ENCODE measurements at regions not wholly inside any gene's neighbourhood (a gene's known extent, or its start where the extent isn't known, plus 50 kb on each side); places are given as distances from the start of the nearest gene placed in this dataset.

- BruUV-seq (replicated peaks): no TSS peak
- H2AK5ac ChIP-seq (ENCODE audit: low read depth, low read length): no peak overlapping the region
- no peak overlapping the region for H3K27ac ChIP-seq (ENCODE audit: insufficient read depth, low read length)
- H2AK9ac ChIP-seq (replicated peaks; ENCODE audit: low read depth, low read length, poor library complexity): peak overlapping the region; percentile 59
- H3K9ac ChIP-seq (ENCODE audit: low read depth, low read length): no peak overlapping the region
- no peak overlapping the region for H3K56ac ChIP-seq (ENCODE audit: extremely low read depth, insufficient read depth, low read length)
- no peak overlapping the region for H4K5ac ChIP-seq (ENCODE audit: low read depth, low read length)
- H2BK15ac ChIP-seq (ENCODE audit: low read depth, low read length): no peak overlapping the region
- in situ Hi-C loops (cut with MboI; ENCODE audit: low sequenced_read_pairs) (loop anchor here (25.0 kb wide), 1 partner anchor 299 kb away; no protein-coding TSS in a partner anchor), dilution Hi-C loops (cut with HindIII; ENCODE audit: low sequenced_read_pairs, unreplicated experiment) (no loop called here), intact Hi-C loops (cut with micrococcal nuclease) (no loop called here)
- no peak overlapping the region for H3K14ac ChIP-seq (replicated peaks; ENCODE audit: low read depth, low read length)
- no peak overlapping the region for H2BK120ac ChIP-seq (ENCODE audit: low read depth, low read length)
- ATAC-seq (ENCODE audit: low read depth) (peak; percentile 85), DNase-seq (peak; percentile 86)
- H4K20me1 ChIP-seq (ENCODE audit: insufficient read depth, low read length): no peaks in the 10 kb centered on the region
- TF ChIP-seq MAZ (IDR thresholded peaks at IDR 0.05; ENCODE audit: borderline replicate concordance, low read depth, low read length): no peak
- peak; percentile 19; the same call in 1 of the 2 replicates for TF ChIP-seq MAFK (IDR thresholded peaks at IDR 0.05; ENCODE audit: low read depth, low read length)
- peak; percentile 54 for TF ChIP-seq FOS (IDR thresholded peaks at IDR 0.05; ENCODE audit: low read depth, low read length)
- no peak for TF ChIP-seq SMC3 (IDR thresholded peaks at IDR 0.05; ENCODE audit: low read depth, low read length)
- TF ChIP-seq BHLHE40 (IDR thresholded peaks at IDR 0.05; ENCODE audit: low read depth, low read length): no peak
- no peak for TF ChIP-seq RFX5 (IDR thresholded peaks at IDR 0.05; ENCODE audit: low read depth, low read length)
- no peak for TF ChIP-seq ELK1 (IDR thresholded peaks at IDR 0.05; ENCODE audit: borderline replicate concordance, low read depth, low read length)
- TF ChIP-seq POLR2A (IDR thresholded peaks at IDR 0.05; ENCODE audit: low read depth, low read length): no peak
- no peak for TF ChIP-seq CHD1 (IDR thresholded peaks at IDR 0.05; ENCODE audit: low read depth, low read length)
- no peak for TF ChIP-seq CEBPB (IDR thresholded peaks at IDR 0.05; ENCODE audit: low read depth, low read length)
- no peak for TF ChIP-seq MXI1 (IDR thresholded peaks at IDR 0.05; ENCODE audit: borderline replicate concordance, low read depth, low read length)
- no peak for TF ChIP-seq CTCF (conservative IDR thresholded peaks at IDR 0.05; ENCODE audit: low read depth, low read length)
- peak; percentile 56; the same call in 1 of the 2 replicates for TF ChIP-seq NFE2L2 (IDR thresholded peaks at IDR 0.05; ENCODE audit: low read depth, low read length)
- TF ChIP-seq RAD21 (IDR thresholded peaks at IDR 0.05; ENCODE audit: low read length): no peak
- no peak for TF ChIP-seq USF2 (IDR thresholded peaks at IDR 0.05; ENCODE audit: low read depth, low read length)
- TF ChIP-seq RCOR1 (IDR thresholded peaks at IDR 0.05; ENCODE audit: insufficient replicate concordance, low read length): peak; percentile 30
- no peaks in the 10 kb centered on the region for H3K9me1 ChIP-seq (ENCODE audit: insufficient read depth, low read length)
- H3K36me3 ChIP-seq (ENCODE audit: control insufficient read depth, insufficient read depth, low read length): no peaks in the 10 kb centered on the region
- H3K4me3 ChIP-seq (ENCODE audit: insufficient read depth, low read depth, low read length): no peak overlapping the region
- H3K18ac ChIP-seq (ENCODE audit: low read depth, low read length): no peak overlapping the region
- no peak overlapping the region for H4K91ac ChIP-seq (ENCODE audit: insufficient read depth, low read depth, low read length)
- no peak overlapping the region for H4K8ac ChIP-seq (ENCODE audit: low read depth in 2 of 2, low read length in 2 of 2)
- H2BK5ac ChIP-seq (ENCODE audit: low read depth, low read length, poor library complexity, severe bottlenecking): peak overlapping the region; percentile 34
- CTCF ChIA-PET: interaction anchor here (0.6 kb wide), 1 partner anchor 24 kb away, joined by 4 read pairs; no protein-coding TSS in a partner anchor
- no peaks in the 10 kb centered on the region for H3K4me1 ChIP-seq (ENCODE audit: control insufficient read depth, insufficient read depth, low read length)
- peaks cover 2% of the 10 kb centered on the region; the same call in 1 of the 2 replicates for H3K27me3 ChIP-seq (ENCODE audit: control insufficient read depth, insufficient read depth, low read length)
- no peaks in the 10 kb centered on the region for H3K79me1 ChIP-seq (ENCODE audit: low read depth in 1 of 2, low read length in 2 of 2)
- no peak overlapping the region for H2BK20ac ChIP-seq (ENCODE audit: low read depth, low read length)
- H3K9me3 ChIP-seq (ENCODE audit: control insufficient read depth, insufficient read depth, low read length): no peaks in the 10 kb centered on the region
- no peak overlapping the region for H3K4me2 ChIP-seq (ENCODE audit: low read depth, low read length)
- peak overlapping the region; percentile 64 for H2AFZ ChIP-seq (replicated peaks; ENCODE audit: low read length, poor library complexity)
- no CpG with 5 or more reads among the region's 3 CpGs for WGBS, 2 experiments (ENCODE audit: extremely low coverage in 2 of 2, insufficient read length in 1 of 2)
- no peak overlapping the region for H3K23ac ChIP-seq (ENCODE audit: low read depth, low read length)
- no peak overlapping the region for H3K4ac ChIP-seq (ENCODE audit: low read depth, low read length)
- POLR2A ChIA-PET (ENCODE audit: unreplicated experiment): no interaction called here
These were observed 139.3 kb upstream of the ARHGAP5 start for GRCh38 chr14:31937730-31938346.
